ENCODE measurements at regions not wholly inside any gene's neighbourhood (a gene's known extent, or its start where the extent isn't known, plus 50 kb on each side); places are given as distances from the start of the nearest gene placed in this dataset.

DNA sequence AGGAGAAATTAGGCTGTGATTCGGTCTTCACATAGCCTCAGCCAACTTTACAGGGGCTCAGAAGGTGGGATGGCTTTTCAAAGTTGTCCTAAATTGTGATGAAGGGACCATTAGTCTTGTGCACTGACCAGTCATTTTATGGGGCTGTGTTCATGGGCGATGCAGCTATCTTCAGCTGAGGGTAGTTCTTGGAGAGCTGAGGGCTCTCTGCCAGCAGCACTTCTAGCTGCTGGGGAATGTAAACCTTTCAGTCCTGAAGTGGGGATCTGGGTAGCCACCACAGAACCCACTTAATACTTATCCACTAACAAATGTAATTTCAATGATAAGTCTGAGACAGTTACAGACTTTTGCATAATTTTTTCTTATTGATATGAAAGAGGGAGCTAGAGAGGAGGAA, 270.6 kb downstream of the AEBP2 start:
- DNase-seq (ENCODE audit: low spot score) (no peak), ATAC-seq (no peak)

DNA sequence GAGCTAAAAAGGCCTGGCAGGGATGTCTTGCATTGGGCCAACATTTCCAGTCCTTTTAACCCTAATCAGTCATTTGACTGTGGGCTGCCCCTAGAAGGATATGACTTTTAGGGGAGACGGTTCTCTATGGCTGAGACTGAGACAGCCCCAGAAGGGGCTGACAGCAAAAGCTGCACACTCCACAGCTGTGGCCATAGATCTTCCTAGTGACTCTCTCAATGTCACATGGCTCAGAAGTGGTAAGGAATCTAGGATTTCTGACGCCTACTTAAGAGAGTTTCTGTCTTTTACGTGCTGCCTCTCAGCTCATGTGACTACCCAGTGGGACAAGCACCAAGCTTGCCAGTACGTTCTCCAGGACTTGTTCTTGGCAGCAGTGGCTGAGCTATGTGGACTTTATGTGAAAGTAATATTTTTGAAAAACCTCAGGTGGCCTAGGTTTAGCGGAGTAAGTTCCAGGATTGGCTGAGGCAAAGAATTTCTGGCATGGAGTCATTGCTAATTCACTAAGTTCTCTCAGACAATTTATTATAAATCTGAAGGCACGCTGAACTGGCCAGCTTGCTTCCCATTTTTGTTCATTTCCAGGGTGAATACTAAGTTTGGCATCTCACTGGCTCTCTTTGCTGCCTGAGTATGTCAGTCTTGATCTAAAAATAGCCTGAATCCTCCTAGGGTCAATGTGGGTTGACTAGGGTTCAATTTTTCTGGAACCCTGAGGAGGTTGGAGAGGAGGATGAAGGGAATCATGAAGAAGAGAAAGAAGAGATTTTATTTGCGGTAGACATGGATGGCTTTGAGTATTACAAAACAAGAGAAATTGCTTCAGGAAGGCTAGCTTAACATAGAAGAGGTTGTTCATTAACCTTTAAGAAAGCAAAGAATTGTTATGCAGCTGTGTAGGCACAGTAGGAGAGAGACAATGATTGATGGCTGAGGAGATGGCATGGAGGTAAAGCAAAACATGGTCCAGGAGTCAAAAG, 271.8 kb downstream of the AEBP2 start:
- DNase-seq (ENCODE audit: low spot score) (no peak), ATAC-seq (no peak)

DNA sequence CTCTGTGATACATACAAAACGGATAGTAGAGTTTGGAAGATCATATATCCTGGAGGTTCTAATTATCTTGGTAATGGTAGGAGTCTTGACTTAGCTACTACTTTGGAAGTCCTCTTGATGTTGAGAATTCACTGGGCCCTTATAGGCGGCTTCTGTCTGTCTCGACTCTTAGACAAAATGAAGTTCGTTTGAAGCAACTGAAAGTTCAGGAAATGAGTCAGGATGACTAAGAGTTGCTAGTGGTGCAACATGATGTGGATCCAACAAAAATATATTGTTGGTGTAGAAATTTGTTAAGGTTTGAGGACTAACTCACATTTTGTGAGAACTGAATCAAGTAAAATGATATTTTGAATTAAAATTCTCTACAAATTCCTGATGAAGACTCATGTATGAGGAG, 272.7 kb downstream of the AEBP2 start:
- no peak for DNase-seq (ENCODE audit: low spot score)
- no peak for ATAC-seq

DNA sequence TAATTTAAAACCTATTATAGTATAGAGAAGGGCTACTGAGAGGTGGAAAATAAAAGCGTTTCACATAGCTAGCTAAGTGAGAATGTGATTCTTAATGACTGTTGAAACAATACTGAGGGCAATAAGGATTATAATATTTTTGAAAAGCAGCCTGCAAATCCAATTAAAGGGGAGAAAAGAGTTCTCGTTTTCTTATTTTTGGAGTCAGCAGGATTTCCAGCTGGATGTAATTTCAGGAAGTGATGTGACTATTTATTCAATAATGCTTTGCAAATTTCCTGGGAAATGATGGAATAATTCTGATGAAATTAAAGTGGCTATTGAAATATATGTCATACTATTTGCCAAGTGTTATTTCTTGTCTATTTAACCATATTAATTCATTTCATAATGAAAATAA, 279.1 kb downstream of the AEBP2 start:
- ATAC-seq (no peak), DNase-seq (ENCODE audit: low spot score) (no peak)

DNA sequence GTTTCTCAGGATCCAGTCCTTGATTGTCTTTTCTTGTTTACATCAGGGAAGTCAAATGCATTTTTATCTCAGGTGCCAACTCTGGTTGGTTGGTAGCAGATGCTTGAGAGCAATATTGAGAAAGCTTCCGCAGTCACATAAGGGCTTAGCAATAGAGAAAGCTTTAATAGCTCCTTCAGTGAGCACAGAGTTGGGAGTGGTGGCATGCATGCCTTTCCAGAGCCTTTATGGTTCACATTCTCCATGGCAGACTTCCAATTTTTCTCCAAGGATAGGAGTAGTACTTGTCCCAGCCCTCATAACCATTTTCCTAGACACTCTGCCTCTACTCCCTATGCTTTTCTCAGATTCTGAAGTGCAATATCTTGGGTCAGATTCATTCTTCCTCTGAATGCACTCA, 280.4 kb downstream of the AEBP2 start:
- DNase-seq (ENCODE audit: low spot score) (no peak), ATAC-seq (no peak)

- ATAC-seq (no peak), DNase-seq (ENCODE audit: low spot score) (no peak)
Measured at GRCh38 chr12:19726122-19726521, 286.8 kb downstream of the AEBP2 start.

- DNase-seq (ENCODE audit: low spot score) (no peak), ATAC-seq (no peak)
Measured at GRCh38 chr12:19726592-19726991, 287.3 kb downstream of the AEBP2 start.

GRCh38 chr12:19737019-19737418, 297.7 kb downstream of the AEBP2 start:
- DNase-seq (ENCODE audit: low spot score) (no peak), ATAC-seq (no peak)

- peak; percentile 82 for ATAC-seq
- DNase-seq (ENCODE audit: low spot score) = no peak
Measured at GRCh38 chr12:19739195-19739776, 300.0 kb downstream of the AEBP2 start.

- no peak for DNase-seq (ENCODE audit: low spot score)
- ATAC-seq = no peak
Measured at GRCh38 chr12:19740472-19741131, 301.3 kb downstream of the AEBP2 start.

DNA sequence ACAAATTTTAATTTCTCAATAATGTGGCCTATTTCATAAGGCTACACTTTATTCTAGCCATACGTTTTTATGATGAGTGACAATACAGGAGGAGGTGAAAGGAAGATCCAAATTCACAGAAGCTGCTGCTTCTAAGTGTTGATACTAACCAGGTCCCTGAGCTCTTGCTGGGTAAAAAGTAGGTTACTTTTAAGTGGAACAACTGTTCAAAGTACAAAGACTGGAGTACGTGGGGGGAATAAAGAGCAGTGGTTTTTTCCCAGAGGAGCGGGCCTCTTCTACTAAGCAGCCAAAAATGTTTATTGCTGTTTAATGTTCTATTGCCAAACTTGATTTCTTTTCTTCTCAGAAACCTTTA, 301.8 kb downstream of the AEBP2 start:
- ATAC-seq = peak; percentile 55
- DNase-seq (ENCODE audit: low spot score) = no peak

- ATAC-seq (peak; percentile 21), DNase-seq (ENCODE audit: low spot score) (no peak)
Measured at GRCh38 chr12:19744705-19745218, 305.5 kb downstream of the AEBP2 start.

GRCh38 chr12:19746471-19746870, 307.2 kb downstream of the AEBP2 start:
- ATAC-seq (no peak), DNase-seq (ENCODE audit: low spot score) (no peak)

GRCh38 chr12:19749906-19750574, 310.7 kb downstream of the AEBP2 start:
- ATAC-seq (no peak), DNase-seq (ENCODE audit: low spot score) (no peak)

DNA sequence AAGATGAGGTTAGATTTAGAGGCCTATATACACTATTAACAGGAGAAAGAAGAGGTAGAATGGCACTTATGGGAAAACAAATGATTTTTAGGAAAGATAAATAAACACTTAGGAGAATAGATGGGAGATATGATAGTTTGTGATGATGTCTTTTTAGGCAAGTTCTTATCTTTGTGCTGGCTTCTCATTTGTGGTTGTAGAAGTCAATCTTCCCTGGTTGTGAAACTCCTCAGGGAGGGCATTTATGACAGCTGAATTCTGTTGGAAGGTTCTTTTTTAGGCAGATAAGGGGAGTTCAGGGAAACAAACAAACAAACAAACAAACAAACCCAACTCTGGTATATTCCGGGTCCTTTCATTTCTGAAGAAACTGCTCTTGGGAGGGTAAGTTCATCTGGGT, 311.8 kb downstream of the AEBP2 start:
- no peak for ATAC-seq
- no peak for DNase-seq (ENCODE audit: low spot score)

DNA sequence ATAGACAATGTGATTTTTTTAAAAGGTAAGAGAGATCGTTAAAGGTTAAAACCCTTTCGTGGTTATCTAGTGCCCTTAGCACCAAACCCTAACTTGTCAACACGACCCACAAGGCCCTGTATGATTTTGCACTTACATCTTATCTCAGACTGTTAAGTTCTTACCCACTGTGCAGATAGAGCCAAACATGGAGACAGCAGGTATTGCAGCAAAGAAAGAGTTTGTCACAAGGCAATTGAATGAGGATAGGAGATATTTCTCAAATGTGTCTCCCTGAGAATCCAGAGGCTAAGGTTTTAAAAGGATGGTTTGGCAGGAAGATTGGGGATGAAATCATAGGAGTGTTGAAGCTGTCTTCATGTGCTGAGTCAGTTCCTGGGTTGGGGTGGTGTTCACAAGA, 313.4 kb downstream of the AEBP2 start:
- no peak for DNase-seq (ENCODE audit: low spot score)
- ATAC-seq = no peak

DNA sequence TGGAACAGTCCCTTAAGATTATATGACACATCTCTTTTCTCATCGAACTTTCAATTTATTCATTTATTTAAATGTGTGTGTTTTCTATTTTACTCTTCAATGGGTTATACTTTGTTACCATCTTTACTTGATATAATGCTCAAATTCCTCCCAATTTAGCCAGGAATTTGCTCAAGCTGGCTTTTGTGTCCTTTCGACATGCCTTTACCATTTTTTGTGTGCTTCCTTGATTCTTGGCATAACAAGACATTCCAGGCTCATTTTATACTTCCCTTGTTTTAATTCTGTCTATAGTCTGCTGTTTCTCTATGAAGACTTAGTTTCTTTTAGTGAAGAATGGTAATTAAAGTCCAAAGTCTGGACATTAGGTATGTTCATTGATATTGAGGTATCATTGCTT, 315.8 kb downstream of the AEBP2 start:
- no peak for ATAC-seq
- DNase-seq (ENCODE audit: low spot score) = no peak

DNA sequence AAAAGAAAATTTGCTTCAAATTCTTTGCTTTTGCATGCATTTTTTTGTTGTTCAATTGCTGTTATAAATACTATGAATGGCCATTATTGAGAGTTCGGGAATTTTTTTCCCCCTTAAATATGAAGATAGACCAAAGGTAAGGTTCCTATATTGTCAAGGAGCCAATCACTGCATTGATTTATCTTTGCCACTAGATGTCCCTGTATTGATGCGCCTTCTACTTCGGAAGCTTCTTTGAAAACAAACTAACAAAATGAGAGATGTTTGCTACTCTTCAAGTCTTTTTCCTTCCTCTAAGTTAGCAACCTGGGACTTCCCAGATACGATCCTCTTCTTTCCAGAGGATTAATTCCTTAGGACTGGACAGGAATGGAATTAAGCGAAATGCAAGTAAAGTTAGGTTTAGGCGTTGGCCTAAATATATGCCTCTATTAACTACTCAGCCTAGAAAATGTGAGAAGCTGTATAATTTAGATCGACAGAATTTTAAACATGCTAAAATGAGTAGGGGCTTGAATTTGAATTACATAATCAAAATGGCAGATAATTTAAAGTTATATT, 318.1 kb downstream of the AEBP2 start:
- DNase-seq (ENCODE audit: low spot score) (no peak), ATAC-seq (peak; percentile 81)

DNA sequence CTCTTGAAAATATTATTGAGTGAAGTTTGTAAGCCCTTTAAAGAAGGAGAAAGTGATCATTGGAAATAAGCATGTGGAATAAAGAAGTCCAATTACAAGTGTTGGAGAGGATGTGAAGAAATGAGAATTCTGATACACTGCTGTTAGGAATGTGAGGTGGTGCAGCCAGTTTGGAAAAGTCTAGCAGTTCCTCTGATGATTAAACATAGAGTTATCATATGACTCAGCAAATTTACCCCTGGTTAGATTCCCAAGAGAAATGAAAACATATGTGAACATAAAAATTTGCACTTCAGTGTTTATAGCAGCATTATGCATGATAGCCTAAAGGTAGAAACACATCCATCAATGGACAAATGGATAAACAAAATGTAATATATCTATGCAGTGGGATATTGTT, 319.9 kb downstream of the AEBP2 start:
- DNase-seq (ENCODE audit: low spot score) (no peak), ATAC-seq (no peak)

DNA sequence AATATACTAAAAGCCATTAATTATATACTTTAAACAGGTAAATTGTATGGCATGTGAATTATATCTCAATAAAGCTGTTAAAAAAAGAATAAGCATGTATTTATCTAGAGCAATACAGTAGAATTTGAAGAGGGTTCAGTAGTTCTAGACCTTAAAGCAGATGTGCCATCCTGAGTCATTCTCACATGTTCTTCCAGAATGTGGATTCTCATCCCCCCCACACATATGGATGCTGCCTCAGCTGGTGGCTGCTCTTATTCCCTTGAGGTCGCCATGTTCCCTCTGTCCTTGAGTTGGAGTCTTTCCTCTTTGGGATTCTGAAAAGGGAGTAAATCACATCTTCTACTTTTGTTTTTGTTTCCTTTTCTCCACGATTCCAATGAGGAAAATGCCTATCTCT, 321.3 kb downstream of the AEBP2 start:
- no peak for DNase-seq (ENCODE audit: low spot score)
- no peak for ATAC-seq

GRCh38 chr12:19761463-19761862, 322.2 kb downstream of the AEBP2 start:
- DNase-seq (ENCODE audit: low spot score) (no peak), ATAC-seq (no peak)

Data from left lobe of liver (tissue), 2 donors.